IPS-20b (cell line): ENCODE measurements at regions not wholly inside any gene's neighbourhood (a gene's known extent, or its start where the extent isn't known, plus 50 kb on each side); places are given as distances from the start of the nearest gene placed in this dataset.
"Not testable (repeated sequence)": the region's sequence is repeated elsewhere in the genome, so short reads cannot be mapped to it uniquely, and the experiment has no call there.

Experiments used
- H3K27ac ChIP-seq: one replicate; pipeline ENCODE4 v1.5.1; 2013; ENCODE audit warnings: low read length
- H3K27me3 ChIP-seq: 2 replicates; pipeline ENCODE4 v1.6.1; 2013; ENCODE audit warnings: mild to moderate bottlenecking, low read length, inconsistent platforms; ENCODE audit not compliant: insufficient read depth
- H3K36me3 ChIP-seq: 2 replicates; pipeline ENCODE4 v1.6.1; 2013; ENCODE audit warnings: low read depth, mild to moderate bottlenecking, inconsistent platforms, low read length, moderate library complexity; ENCODE audit not compliant: insufficient read depth
- H3K4me1 ChIP-seq: 2 replicates; pipeline ENCODE4 v1.6.1; 2013; ENCODE audit warnings: mild to moderate bottlenecking, control low read depth, inconsistent platforms, low read length, moderate library complexity; ENCODE audit not compliant: insufficient read depth
- H3K4me3 ChIP-seq: 2 replicates; pipeline ENCODE4 v1.5.1; 2013; ENCODE audit warnings: mild to moderate bottlenecking, low read length, inconsistent platforms
- H3K9ac ChIP-seq: 2 replicates; pipeline ENCODE4 v1.6.1; 2013; ENCODE audit warnings: low read depth, mild to moderate bottlenecking, inconsistent platforms, low read length, moderate library complexity
- H3K9me3 ChIP-seq: 2 replicates; pipeline ENCODE4 v1.6.1; 2013; ENCODE audit warnings: mild to moderate bottlenecking, low read depth, low read length, inconsistent platforms; ENCODE audit not compliant: insufficient read depth

DNA sequence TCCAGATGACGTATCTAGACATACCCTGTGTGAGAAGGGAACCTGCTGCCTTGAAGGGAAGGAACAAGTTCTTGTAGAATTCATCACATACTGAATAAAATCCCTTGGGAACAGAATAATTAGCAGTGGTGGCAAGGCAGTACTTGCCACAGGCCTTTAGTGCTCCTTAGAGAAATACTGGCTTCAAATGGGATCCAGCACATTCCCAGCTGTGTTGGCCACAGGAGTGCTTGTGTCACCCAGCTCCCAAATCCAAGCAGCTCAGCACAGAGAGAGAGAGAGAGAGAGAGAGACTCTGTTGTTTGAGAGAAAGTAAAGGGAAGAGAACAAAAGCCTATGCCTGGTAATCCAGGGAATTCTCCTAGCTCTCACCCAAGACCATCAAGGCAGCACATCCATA, 969.0 kb upstream of the ALCAM start:
- Histone ChIP-seq H3K36me3 (no peaks in the 10 kb centered on the region), H3K4me1 (no peaks in the 10 kb centered on the region), H3K27ac (no peak overlapping the region), H3K9me3 (no peaks in the 10 kb centered on the region; the same call in 1 of the 2 replicates), H3K9ac (no peak overlapping the region), H3K4me3 (no peak overlapping the region), H3K27me3 (no peaks in the 10 kb centered on the region)

DNA sequence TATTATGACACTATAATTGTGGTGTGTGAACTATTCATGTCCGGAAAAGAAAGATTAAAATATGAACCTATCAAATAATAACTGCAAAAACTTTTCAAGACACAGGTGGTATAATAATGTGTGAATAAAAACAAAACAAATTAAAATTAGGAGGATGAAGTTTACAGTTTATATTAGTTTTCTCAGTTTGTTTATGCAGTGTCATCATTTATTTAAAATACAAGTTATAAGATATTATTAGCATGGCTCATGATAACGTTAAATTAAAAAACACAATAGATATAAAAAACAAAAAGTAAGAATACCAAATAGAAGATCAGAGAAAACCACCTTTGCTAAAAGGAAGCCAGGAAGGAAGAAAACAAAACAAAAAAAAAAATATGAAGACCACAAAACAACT, 963.8 kb upstream of the ALCAM start:
- Histone ChIP-seq H3K9me3 (no peaks in the 10 kb centered on the region; the same call in 1 of the 2 replicates), H3K27ac (no peak overlapping the region), H3K9ac (no peak overlapping the region), H3K4me3 (no peak overlapping the region), H3K36me3 (no peaks in the 10 kb centered on the region), H3K27me3 (no peaks in the 10 kb centered on the region), H3K4me1 (no peaks in the 10 kb centered on the region)

DNA sequence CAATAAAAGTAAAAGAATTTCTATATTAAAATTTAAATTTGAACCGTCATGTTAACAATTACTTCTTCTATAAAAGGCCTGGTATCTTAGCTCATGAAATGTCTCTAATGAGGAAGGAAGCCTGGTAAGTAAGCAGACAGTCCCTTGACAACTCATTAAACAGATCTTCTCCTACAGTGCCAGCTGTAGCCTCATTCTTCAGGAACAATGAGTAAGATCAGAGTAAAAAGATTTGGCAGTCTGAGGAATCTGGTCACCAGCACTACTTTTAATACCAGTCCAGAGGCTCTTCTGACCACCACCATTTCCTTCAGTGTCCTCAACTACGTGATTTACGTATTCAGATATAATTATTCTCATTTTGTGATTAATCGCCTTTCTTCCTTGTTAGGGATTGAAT, 955.0 kb upstream of the ALCAM start:
- H3K27ac ChIP-seq: no peak overlapping the region
- H3K4me1 ChIP-seq: peaks cover 3% of the 10 kb centered on the region; the same call in 1 of the 2 replicates
- H3K9me3 ChIP-seq: no peaks in the 10 kb centered on the region
- no peaks in the 10 kb centered on the region for H3K27me3 ChIP-seq
- no peaks in the 10 kb centered on the region for H3K36me3 ChIP-seq
- H3K4me3 ChIP-seq: no peak overlapping the region
- H3K9ac ChIP-seq: no peak overlapping the region

DNA sequence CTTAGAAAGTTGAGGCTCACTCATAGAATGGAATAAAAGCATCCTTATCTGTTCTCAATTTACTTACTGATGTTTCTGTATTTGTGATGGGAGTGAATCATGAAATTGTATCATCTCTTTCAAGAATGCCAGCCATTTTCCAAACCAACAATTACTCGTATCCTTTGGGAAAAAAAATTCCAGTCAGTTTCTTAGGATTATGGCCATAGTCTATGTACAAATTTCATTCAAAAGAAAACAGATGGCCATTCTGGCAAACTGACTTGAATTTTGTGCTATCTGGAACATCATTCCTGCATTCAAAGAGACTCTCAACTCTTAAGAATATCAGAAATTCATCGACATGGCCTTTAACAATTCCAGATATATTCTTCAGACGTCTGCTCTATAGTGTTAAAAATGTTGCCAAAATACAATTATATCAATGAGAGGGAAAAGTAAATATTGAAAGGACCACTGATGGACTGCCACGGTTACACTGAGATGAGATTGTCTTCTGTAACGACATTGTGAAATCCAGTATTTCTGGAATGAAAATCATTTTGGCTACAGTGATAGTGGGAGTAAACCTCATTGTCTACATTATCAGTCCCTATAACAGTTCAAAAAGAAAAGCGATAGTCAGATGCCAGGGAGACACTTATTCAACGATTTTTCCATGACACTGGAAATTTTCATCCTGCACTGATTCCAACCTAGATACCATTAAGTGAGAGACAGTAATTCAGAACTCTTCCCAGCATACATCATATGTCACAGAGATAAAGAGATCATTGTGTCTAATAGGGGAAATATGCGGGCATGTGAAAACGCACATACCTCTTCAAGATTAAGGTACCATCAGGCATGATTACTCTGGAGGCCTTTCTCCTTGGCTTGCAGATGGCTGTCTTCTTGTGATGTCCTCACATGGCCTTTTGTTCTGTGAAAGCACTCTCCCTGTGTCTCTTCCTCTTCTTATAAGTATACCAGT, 953.8 kb upstream of the ALCAM start:
- Histone ChIP-seq H3K9ac (no peak overlapping the region), H3K27ac (no peak overlapping the region), H3K27me3 (no peaks in the 10 kb centered on the region), H3K9me3 (no peaks in the 10 kb centered on the region), H3K36me3 (no peaks in the 10 kb centered on the region), H3K4me1 (peaks cover 3% of the 10 kb centered on the region; the same call in 1 of the 2 replicates), H3K4me3 (no peak overlapping the region)

DNA sequence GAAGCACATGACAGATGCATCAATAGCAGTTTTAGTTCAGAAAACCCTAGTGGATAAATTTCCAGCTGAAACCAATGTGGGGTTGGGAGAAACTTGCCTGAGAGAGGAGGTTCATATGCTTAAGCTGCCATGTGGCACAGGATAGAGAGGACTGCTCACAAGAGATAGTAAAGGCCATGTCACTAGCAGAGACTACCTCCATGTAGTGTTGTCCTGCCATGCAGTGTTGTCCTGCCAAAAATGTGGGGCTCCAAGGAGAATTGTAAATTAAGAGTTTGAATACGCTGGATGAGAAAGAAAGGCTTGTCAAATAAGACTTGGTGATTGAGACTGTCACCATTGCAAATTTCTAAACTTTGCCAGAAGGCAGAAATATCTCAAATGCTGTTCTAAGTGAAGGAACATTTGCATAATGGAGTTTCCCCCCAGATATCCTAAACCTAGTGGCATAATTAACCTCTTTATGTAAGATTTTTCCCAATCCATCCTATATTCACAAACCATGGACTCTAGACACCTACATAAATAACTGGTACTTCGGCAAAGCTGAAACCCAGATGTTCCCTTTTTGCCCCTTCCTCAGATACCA, 938.3 kb upstream of the ALCAM start:
- H3K4me1 ChIP-seq: no peaks in the 10 kb centered on the region
- no peaks in the 10 kb centered on the region for H3K36me3 ChIP-seq

DNA sequence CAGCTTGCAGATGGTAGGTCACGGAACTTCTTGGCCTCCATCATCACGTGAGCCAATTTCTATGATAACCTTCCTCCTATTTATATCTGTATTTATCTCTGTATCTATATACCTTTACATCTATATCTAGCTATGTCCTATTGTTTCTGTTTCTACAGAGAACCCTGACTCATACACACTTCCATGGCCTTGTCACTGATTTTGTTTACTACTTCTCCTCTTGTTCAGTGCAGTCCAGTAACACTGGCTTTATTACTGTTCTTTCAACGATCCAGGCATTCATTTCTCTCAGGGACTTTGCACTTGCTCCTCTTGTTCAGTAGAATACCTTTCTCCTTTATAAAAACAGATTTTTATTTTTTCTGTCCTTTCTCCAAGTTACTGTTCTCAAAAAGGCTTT, 937.0 kb upstream of the ALCAM start:
- H3K27me3 ChIP-seq: no peaks in the 10 kb centered on the region
- H3K4me3 ChIP-seq: no peak overlapping the region
- H3K9me3 ChIP-seq: peaks cover 4% of the 10 kb centered on the region
- no peaks in the 10 kb centered on the region for H3K36me3 ChIP-seq
- no peak overlapping the region for H3K27ac ChIP-seq
- H3K4me1 ChIP-seq: no peaks in the 10 kb centered on the region
- H3K9ac ChIP-seq: no peak overlapping the region

More for the DNA sequence above, 938.3 kb upstream of the ALCAM start:
- no peak overlapping the region for H3K4me3 ChIP-seq
- no peak overlapping the region for H3K27ac ChIP-seq
- no peaks in the 10 kb centered on the region for H3K27me3 ChIP-seq
- H3K9ac ChIP-seq: no peak overlapping the region
- peaks cover 4% of the 10 kb centered on the region for H3K9me3 ChIP-seq

DNA sequence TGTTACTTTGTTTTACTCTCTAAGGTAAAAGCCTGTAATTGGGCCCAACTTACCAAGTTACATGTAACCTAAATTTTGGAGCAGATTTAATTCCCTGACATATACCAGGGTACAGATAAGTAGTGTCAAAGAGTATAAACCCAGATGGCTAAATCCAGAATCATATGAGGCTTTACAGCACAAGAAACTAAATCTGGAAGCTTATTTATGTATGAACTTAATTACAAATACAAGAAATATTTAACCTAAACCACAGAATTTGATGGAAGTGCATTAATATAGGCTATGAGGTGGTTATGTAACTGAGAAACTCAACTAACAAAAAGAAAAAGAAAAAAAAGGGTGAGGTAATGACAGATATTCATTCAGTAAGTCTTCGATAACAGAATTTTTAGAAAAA, 930.2 kb upstream of the ALCAM start:
- Histone ChIP-seq H3K27ac (no peak overlapping the region), H3K4me1 (peaks cover 24% of the 10 kb centered on the region), H3K4me3 (no peak overlapping the region), H3K9me3 (peaks cover 4% of the 10 kb centered on the region), H3K9ac (no peak overlapping the region), H3K27me3 (no peaks in the 10 kb centered on the region), H3K36me3 (no peaks in the 10 kb centered on the region)

DNA sequence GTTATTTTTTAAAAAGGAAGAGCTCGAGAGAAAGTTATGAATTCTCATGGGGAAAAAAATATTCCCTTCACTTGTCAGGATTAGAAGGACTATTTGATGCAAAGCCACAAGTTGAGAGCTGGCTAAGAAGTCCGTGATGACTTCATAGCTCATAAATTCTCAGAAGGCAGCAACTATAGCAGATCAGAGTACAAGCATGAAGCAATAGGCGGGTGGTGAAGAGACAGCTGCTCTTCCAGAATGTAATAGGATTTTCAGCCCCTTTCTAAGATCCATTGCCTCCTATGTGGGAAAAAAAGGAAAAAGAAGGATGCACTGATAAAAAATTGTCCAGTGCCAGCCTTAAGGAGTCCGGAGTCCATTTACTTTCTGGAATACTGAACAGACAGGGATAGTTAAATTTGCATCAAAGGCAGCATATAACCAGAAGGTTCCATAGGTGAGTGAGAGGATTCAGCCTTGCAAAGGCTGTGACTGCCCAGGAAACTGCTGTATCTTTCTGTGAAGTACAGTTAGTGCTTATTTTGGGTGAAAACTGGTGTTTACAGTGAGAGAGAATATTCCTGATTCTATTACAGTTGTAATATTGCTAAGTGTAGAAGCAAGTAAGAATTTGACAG, 929.5 kb upstream of the ALCAM start:
- peak overlapping the region; percentile 50 for H3K27ac ChIP-seq

DNA sequence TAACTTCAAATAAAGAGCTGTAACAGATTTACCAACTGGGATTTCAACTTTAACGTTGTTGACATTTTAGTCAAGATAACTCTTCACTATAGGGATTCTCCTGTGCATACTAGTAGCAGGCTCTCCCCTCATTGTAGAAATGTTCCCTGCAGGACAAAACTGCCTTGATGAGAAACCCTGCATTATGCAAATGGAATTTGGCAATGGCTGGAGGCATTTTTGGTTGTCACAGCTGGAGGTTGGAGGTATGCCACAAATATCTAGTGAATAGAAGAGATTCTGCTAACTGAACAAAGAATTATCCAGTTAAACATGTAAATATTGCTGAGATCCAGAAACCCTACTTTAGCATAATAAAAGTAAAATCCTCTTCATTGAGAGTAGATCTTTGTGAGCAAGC, 928.8 kb upstream of the ALCAM start:
- Histone ChIP-seq H3K27me3 (no peaks in the 10 kb centered on the region), H3K27ac (peak overlapping the region; percentile 50), H3K4me1 (peaks cover 24% of the 10 kb centered on the region), H3K9me3 (peaks cover under 1% of the 10 kb centered on the region; the same call in 1 of the 2 replicates), H3K36me3 (no peaks in the 10 kb centered on the region), H3K9ac (peak overlapping the region; percentile 29; the same call in 1 of the 2 replicates), H3K4me3 (no peak overlapping the region)

More for the DNA sequence above, 929.5 kb upstream of the ALCAM start:
- no peaks in the 10 kb centered on the region for H3K36me3 ChIP-seq
- H3K9me3 ChIP-seq: peaks cover 4% of the 10 kb centered on the region; the same call in 1 of the 2 replicates
- peak overlapping the region; percentile 29; the same call in 1 of the 2 replicates for H3K9ac ChIP-seq
- no peak overlapping the region for H3K4me3 ChIP-seq
- no peaks in the 10 kb centered on the region for H3K27me3 ChIP-seq
- H3K4me1 ChIP-seq: peaks cover 24% of the 10 kb centered on the region

DNA sequence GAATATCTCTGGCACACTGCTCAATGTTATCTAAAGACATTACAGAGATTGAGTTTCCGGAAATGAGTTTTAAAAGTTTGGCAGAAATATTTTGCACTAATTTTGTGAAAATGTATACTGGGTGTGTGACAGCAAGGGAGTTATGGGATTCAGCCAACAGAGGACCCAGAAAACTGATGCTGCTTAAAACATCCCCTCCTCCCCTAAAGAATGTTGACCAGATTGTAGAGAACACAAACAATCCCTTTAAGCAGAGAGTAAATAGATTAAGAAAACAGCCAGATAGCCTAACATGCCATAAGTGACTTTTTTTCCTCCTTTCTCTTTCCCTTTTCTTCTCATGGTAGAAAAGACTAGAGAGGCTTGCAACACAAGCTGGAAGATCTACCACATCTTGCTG, 928.0 kb upstream of the ALCAM start:
- H3K27me3 ChIP-seq: no peaks in the 10 kb centered on the region
- H3K27ac ChIP-seq: peak overlapping the region; percentile 53
- H3K4me1 ChIP-seq: peaks cover 24% of the 10 kb centered on the region
- no peaks in the 10 kb centered on the region for H3K9me3 ChIP-seq
- 0 out of 2 replicates have a peak overlapping the region, but pooled peaks have one; percentile 12 for H3K4me3 ChIP-seq
- no peaks in the 10 kb centered on the region for H3K36me3 ChIP-seq
- H3K9ac ChIP-seq: no peak overlapping the region; the same call in 1 of the 2 replicates

DNA sequence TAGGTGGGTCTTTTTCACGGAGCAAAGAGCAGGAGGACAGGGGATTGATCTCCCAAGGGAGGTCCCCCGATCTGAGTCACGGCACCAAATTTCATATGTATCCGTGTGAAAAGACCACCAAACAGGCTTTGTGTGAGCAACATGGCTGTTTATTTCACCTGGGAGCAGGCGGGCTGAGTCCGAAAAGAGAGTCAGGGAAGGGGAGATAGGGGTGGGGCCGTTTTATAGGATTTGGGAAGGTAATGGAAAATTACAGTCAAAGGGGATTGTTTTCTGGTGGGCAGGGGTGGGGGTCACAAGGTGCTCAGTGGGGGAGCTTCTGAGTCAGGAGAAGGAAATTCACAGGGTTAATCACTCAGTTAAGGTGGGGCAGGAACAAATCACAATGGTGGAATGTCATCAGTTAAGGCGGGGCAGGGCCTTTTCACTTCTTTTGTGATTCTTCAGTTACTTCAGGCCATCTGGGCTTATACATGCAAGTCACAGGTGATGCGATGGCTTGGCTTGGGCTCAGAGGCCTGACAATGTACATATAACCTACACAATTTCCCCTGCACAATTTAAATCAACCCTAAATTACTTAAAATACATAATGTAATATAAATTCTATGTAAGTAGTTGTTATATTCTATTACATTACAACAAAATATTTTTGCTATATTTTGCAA, 921.3 kb upstream of the ALCAM start:
- H3K27me3 ChIP-seq, H3K36me3 ChIP-seq, H3K27ac ChIP-seq, H3K4me3 ChIP-seq, H3K4me1 ChIP-seq, H3K9ac ChIP-seq, H3K9me3 ChIP-seq: not testable (repeated sequence)
